ENCODE measurements at regions not wholly inside any gene's neighbourhood (a gene's known extent, or its start where the extent isn't known, plus 50 kb on each side); places are given as distances from the start of the nearest gene placed in this dataset.

- TF ChIP-seq, protein P1, sequence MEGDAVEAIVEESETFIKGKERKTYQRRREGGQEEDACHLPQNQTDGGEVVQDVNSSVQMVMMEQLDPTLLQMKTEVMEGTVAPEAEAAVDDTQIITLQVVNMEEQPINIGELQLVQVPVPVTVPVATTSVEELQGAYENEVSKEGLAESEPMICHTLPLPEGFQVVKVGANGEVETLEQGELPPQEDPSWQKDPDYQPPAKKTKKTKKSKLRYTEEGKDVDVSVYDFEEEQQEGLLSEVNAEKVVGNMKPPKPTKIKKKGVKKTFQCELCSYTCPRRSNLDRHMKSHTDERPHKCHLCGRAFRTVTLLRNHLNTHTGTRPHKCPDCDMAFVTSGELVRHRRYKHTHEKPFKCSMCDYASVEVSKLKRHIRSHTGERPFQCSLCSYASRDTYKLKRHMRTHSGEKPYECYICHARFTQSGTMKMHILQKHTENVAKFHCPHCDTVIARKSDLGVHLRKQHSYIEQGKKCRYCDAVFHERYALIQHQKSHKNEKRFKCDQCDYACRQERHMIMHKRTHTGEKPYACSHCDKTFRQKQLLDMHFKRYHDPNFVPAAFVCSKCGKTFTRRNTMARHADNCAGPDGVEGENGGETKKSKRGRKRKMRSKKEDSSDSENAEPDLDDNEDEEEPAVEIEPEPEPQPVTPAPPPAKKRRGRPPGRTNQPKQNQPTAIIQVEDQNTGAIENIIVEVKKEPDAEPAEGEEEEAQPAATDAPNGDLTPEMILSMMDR (IDR thresholded peaks at IDR 0.05) = no peak
- TF ChIP-seq POLR2AphosphoS5 (IDR thresholded peaks at IDR 0.05; ENCODE audit: insufficient read depth in 1 of 2, low read depth in 1 of 2) (no peak), POLR2A (IDR thresholded peaks at IDR 0.05) (no peak)
Measured at GRCh38 chr12:75936515-75937440, 94.8 kb downstream of the PHLDA1 start.

All from vagina (tissue), 2 donors.